BLaER1 treated with 17β-estradiol and CSF1 and Interleukin-3, amounts not matched to agents 10 nM and 100 nM (cell line): ENCODE measurements at regions not wholly inside any gene's neighbourhood (a gene's known extent, or its start where the extent isn't known, plus 50 kb on each side); places are given as distances from the start of the nearest gene placed in this dataset.
"Not testable (repeated sequence)": the region's sequence is repeated elsewhere in the genome, so short reads cannot be mapped to it uniquely, and the experiment has no call there.

Source experiments
- H3K27ac ChIP-seq, 11 experiments: shearing (Covaris generic); formaldehyde crosslinking; 2 replicates each; pipeline ENCODE4 v1.8.1; 2022
- H3K27me3 ChIP-seq, 11 experiments: shearing (Covaris generic); formaldehyde crosslinking; 2 replicates each; pipeline ENCODE4 v1.8.1; 2022
- H3K36me3 ChIP-seq, 11 experiments: shearing (Covaris generic); formaldehyde crosslinking; 2 replicates each; pipeline ENCODE4 v1.8.1; 2022
- H3K4me1 ChIP-seq, 10 experiments: shearing (Covaris generic); formaldehyde crosslinking; 2 replicates each; pipeline ENCODE4 v1.8.1; 2022
- H3K4me2 ChIP-seq, 11 experiments: shearing (Covaris generic); formaldehyde crosslinking; 2 replicates each; pipeline ENCODE4 v1.8.1; 2022
- H3K4me3 ChIP-seq, 10 experiments: shearing (Covaris generic); formaldehyde crosslinking; 2 replicates each; pipeline ENCODE4 v1.8.1; 2022
- H3K9ac ChIP-seq, 11 experiments: shearing (Covaris generic); formaldehyde crosslinking; 2 replicates each; pipeline ENCODE4 v1.8.1; 2022
- H3K9me3 ChIP-seq, 11 experiments: shearing (Covaris generic); formaldehyde crosslinking; replicated peaks in 1 of 11; 2 replicates each; pipeline ENCODE4 v1.8.1; 2022
- H4K20me1 ChIP-seq, 11 experiments: shearing (Covaris generic); formaldehyde crosslinking; 2 replicates each; pipeline ENCODE4 v1.8.1; 2022
- Cebpa-rat ChIP-seq, 11 experiments: shearing (Covaris generic); IDR thresholded peaks; 2 replicates each; pipeline ENCODE4 v1.8.1; 2022

GRCh38 chr16:75864243-75864642 lies 138.0 kb upstream of the CPHXL start:
- H3K4me3 ChIP-seq: no peak overlapping the region
- no peaks in the 10 kb centered on the region for H3K36me3 ChIP-seq

GRCh38 chr16:75865736-75866135 lies 139.4 kb upstream of the CPHXL start:
- no peak overlapping the region for H3K4me2 ChIP-seq
- no peaks in the 10 kb centered on the region for H4K20me1 ChIP-seq
- no peaks in the 10 kb centered on the region for H3K36me3 ChIP-seq
- H3K27ac ChIP-seq: no peak overlapping the region
- no peak overlapping the region for H3K9ac ChIP-seq
- no peaks in the 10 kb centered on the region for H3K4me1 ChIP-seq
- no peak overlapping the region for H3K4me3 ChIP-seq
- no peaks in the 10 kb centered on the region for H3K27me3 ChIP-seq
- no peak for TF ChIP-seq Cebpa-rat (IDR thresholded peaks at IDR 0.05)
- no peaks in the 10 kb centered on the region for H3K9me3 ChIP-seq

More at GRCh38 chr16:75864243-75864642, 138.0 kb upstream of the CPHXL start:
- no peaks in the 10 kb centered on the region for H4K20me1 ChIP-seq
- no peaks in the 10 kb centered on the region for H3K9me3 ChIP-seq
- no peak overlapping the region for H3K9ac ChIP-seq
- no peak overlapping the region for H3K27ac ChIP-seq
- H3K4me1 ChIP-seq: no peaks in the 10 kb centered on the region
- H3K4me2 ChIP-seq: no peak overlapping the region
- TF ChIP-seq Cebpa-rat (IDR thresholded peaks at IDR 0.05): no peak
- H3K27me3 ChIP-seq: no peaks in the 10 kb centered on the region

GRCh38 chr16:75868636-75869632 lies 142.6 kb upstream of the CPHXL start:
- Histone ChIP-seq H3K4me3 (no peak overlapping the region), H3K36me3 (no peaks in the 10 kb centered on the region), H3K4me2 (no peak overlapping the region), H3K4me1 (no peaks in the 10 kb centered on the region), H3K27me3 (no peaks in the 10 kb centered on the region), H3K9me3 (no peaks in the 10 kb centered on the region), H3K9ac (no peak overlapping the region), H4K20me1 (no peaks in the 10 kb centered on the region), H3K27ac (no peak overlapping the region)
- no peak for TF ChIP-seq Cebpa-rat (IDR thresholded peaks at IDR 0.05)

- not testable (repeated sequence) for H3K9ac ChIP-seq, H3K27me3 ChIP-seq, H3K4me2 ChIP-seq, H3K9me3 ChIP-seq, H4K20me1 ChIP-seq, H3K4me3 ChIP-seq, H3K27ac ChIP-seq, H3K36me3 ChIP-seq, H3K4me1 ChIP-seq
These were observed 155.0 kb upstream of the CPHXL start for GRCh38 chr16:75881280-75881679.

GRCh38 chr16:75899163-75899562 lies 172.9 kb upstream of the CPHXL start:
- Histone ChIP-seq H3K27me3 (no peaks in the 10 kb centered on the region), H3K27ac (no peak overlapping the region), H3K9me3 (no peaks in the 10 kb centered on the region), H3K9ac (no peak overlapping the region), H4K20me1 (no peaks in the 10 kb centered on the region), H3K4me1 (no peaks in the 10 kb centered on the region), H3K36me3 (no peaks in the 10 kb centered on the region), H3K4me3 (no peak overlapping the region), H3K4me2 (no peak overlapping the region)
- no peak for TF ChIP-seq Cebpa-rat (IDR thresholded peaks at IDR 0.05)

- H3K27ac ChIP-seq: no peak overlapping the region
- H3K4me1 ChIP-seq: no peaks in the 10 kb centered on the region
- H3K4me3 ChIP-seq: no peak overlapping the region
- H3K9me3 ChIP-seq: no peaks in the 10 kb centered on the region
- no peaks in the 10 kb centered on the region for H3K36me3 ChIP-seq
- H3K4me2 ChIP-seq: no peak overlapping the region
- H3K27me3 ChIP-seq: no peaks in the 10 kb centered on the region
- TF ChIP-seq Cebpa-rat (IDR thresholded peaks at IDR 0.05): no peak
- no peaks in the 10 kb centered on the region for H4K20me1 ChIP-seq
- H3K9ac ChIP-seq: no peak overlapping the region
These were observed 182.2 kb upstream of the CPHXL start for GRCh38 chr16:75908331-75909117.

GRCh38 chr16:75909746-75910145 lies 183.5 kb upstream of the CPHXL start:
- no peak overlapping the region for H3K4me2 ChIP-seq
- H3K9ac ChIP-seq: no peak overlapping the region
- H3K27ac ChIP-seq: no peak overlapping the region
- TF ChIP-seq Cebpa-rat (IDR thresholded peaks at IDR 0.05): no peak
- no peaks in the 10 kb centered on the region for H3K9me3 ChIP-seq
- H3K4me3 ChIP-seq: no peak overlapping the region
- no peaks in the 10 kb centered on the region for H3K36me3 ChIP-seq
- H3K27me3 ChIP-seq: no peaks in the 10 kb centered on the region
- H4K20me1 ChIP-seq: no peaks in the 10 kb centered on the region
- H3K4me1 ChIP-seq: no peaks in the 10 kb centered on the region

GRCh38 chr16:75911896-75912295 lies 185.6 kb upstream of the CPHXL start:
- H3K27me3 ChIP-seq: no peaks in the 10 kb centered on the region
- H3K36me3 ChIP-seq: no peaks in the 10 kb centered on the region
- H3K9ac ChIP-seq: no peak overlapping the region
- H4K20me1 ChIP-seq: no peaks in the 10 kb centered on the region
- H3K27ac ChIP-seq: no peak overlapping the region
- no peak for TF ChIP-seq Cebpa-rat (IDR thresholded peaks at IDR 0.05)
- no peak overlapping the region for H3K4me2 ChIP-seq
- H3K9me3 ChIP-seq: no peaks in the 10 kb centered on the region
- H3K4me1 ChIP-seq: no peaks in the 10 kb centered on the region
- no peak overlapping the region for H3K4me3 ChIP-seq

- no peaks in the 10 kb centered on the region for H4K20me1 ChIP-seq
- no peak overlapping the region for H3K9ac ChIP-seq
- no peak overlapping the region for H3K4me3 ChIP-seq
- H3K27ac ChIP-seq: no peak overlapping the region
- H3K36me3 ChIP-seq: no peaks in the 10 kb centered on the region
- H3K4me1 ChIP-seq: no peaks in the 10 kb centered on the region
- H3K27me3 ChIP-seq: no peaks in the 10 kb centered on the region
- TF ChIP-seq Cebpa-rat (IDR thresholded peaks at IDR 0.05): no peak
- no peak overlapping the region for H3K4me2 ChIP-seq
- no peaks in the 10 kb centered on the region for H3K9me3 ChIP-seq
These were observed 187.7 kb upstream of the CPHXL start for GRCh38 chr16:75913958-75914357.
